GM10248 (cell line): ENCODE measurements at regions not wholly inside any gene's neighbourhood (a gene's known extent, or its start where the extent isn't known, plus 50 kb on each side); places are given as distances from the start of the nearest gene placed in this dataset.

Experiments
- CTCF ChIA-PET: fragments of 300-600 bp; sonication (Branson Sonifier 250); formaldehyde crosslinking; extraction: SDS; loops from one replicate; lab custom pipeline; 2021; ENCODE audit warnings: antibody characterized with exemption; lab: Yijun Ruan, JAX
- POLR2A ChIA-PET: fragments of 350-650 bp; sonication (Branson Sonifier 250); formaldehyde crosslinking; extraction: SDS; loops from one replicate; lab custom pipeline; 2020; ENCODE audit warnings: antibody characterized with exemption; lab: Yijun Ruan, JAX
- DNase-seq: peaks from one replicate; pipeline ENCODE4 v3.0.0; 2012; ENCODE audit errors: extremely low spot score
- CTCF ChIP-seq: IDR thresholded peaks from 2 replicates; pipeline ENCODE4 v1.5.1; 2012; ENCODE audit warnings: mild to moderate bottlenecking, low read depth; ENCODE audit errors: extremely low read depth, missing control alignments, control extremely low read depth

GRCh38 chrX:17266136-17266535 is 108.9 kb upstream of the NHS start:
- no peak for TF ChIP-seq CTCF
- no peak for DNase-seq
- ChIA-PET POLR2A (no interaction called here), CTCF (no interaction called here)

GRCh38 chrX:17278961-17279360 is 96.0 kb upstream of the NHS start:
- POLR2A ChIA-PET = no interaction called here
- TF ChIP-seq CTCF = no peak
- CTCF ChIA-PET = interaction anchor here (1.2 kb wide), 1 partner anchor 9 kb away, joined by 3 read pairs; no protein-coding TSS in a partner anchor
- no peak for DNase-seq

GRCh38 chrX:17285983-17286382 is 89.0 kb upstream of the NHS start:
- ChIA-PET POLR2A (no interaction called here), CTCF (no interaction called here)
- no peak for DNase-seq
- TF ChIP-seq CTCF = no peak

- ChIA-PET CTCF (no interaction called here), POLR2A (no interaction called here)
- TF ChIP-seq CTCF = no peak
- DNase-seq = no peak
Measured at GRCh38 chrX:17291171-17291900, 83.7 kb upstream of the NHS start.

GRCh38 chrX:17292111-17292527 is 82.9 kb upstream of the NHS start:
- no peak for TF ChIP-seq CTCF
- ChIA-PET POLR2A (no interaction called here), CTCF (no interaction called here)
- DNase-seq = no peak

GRCh38 chrX:17294561-17294960 is 80.4 kb upstream of the NHS start:
- no peak for DNase-seq
- no peak for TF ChIP-seq CTCF
- ChIA-PET CTCF (no interaction called here), POLR2A (no interaction called here)
